GM18909 (cell line): ENCODE measurements at regions not wholly inside any gene's neighbourhood (a gene's known extent, or its start where the extent isn't known, plus 50 kb on each side); places are given as distances from the start of the nearest gene placed in this dataset.

Experiments used
- ATAC-seq: cut with Tn5 transposase; IDR thresholded peaks from one replicate; pipeline ENCODE4 v1.9.1; 2021; ENCODE audit warnings: mild to moderate bottlenecking; ENCODE audit not compliant: unreplicated experiment, poor library complexity

DNA sequence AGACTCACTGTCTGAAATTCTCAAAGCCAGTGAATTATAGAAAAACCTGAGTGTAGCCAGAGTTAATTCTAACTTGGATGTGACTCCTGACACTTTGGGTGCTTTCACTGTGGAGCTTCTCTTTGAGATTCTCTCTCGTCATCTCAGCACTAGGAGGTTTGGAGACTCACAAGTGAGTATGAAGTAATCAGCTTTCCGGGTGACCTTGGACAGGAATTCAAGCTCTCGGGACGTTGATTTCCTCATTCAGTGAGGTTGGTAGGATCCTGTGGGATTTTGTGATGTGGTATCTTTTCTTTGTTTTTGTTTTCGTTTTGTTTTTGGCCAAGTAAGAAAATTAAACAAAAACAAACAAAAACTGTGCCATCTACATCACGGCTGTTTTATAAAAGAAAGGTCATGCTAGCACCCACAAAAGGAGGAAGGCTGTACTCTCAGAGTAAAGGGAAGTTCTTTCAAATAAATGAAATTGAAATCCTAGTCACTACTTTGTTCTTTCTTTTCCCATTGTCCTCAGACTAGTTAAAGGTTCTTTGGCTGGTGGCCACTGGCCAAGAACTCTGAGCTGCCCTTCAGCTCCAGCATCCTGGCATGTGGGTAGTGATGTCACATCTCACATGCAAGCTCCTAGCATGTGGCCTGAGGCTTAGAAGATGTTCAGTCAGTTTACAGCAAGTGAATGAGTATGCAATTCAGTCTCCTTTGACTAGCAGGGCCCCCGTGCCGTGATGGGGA, 263.3 kb upstream of the TPM1 start:
- no peak for ATAC-seq

DNA sequence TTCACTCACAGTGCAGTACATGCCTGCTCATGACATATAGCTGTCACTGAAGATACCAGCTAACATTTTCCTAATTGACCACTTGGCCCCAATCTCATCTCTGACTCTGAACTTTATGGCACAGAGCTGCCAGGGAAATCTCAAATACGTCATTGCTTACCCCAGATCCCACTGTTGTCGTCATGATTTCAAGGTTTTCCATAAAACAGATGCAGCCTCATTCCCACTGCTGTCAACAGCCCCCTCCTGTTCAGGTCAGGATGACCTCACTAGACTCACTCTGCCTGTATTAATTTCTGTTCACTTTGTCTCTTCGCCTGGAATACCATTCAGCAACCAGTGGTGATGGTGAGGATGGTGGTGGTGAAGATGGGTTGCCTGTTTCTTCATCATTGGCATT, 262.6 kb upstream of the TPM1 start:
- no peak for ATAC-seq

DNA sequence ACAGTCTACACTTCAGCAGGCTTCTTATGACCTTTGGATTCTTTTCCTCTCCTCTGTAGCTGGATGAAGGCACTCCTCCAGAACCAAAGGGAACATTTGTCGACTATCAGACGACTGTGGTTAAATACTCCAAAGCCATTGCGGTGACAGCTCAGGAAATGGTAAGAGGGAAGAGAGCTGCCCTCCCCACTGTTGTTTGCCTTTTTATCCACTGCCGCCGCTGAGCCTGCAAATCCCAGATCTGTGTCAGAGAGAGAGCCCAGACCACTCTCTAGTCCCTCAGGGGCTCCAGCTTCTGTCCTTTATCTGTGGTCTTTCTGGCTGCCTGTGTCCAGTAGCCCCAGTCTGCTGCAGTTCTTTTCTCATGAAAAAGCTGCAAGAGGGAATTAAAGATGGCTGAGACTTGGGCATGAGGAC, 261.5 kb upstream of the TPM1 start:
- ATAC-seq: no peak

DNA sequence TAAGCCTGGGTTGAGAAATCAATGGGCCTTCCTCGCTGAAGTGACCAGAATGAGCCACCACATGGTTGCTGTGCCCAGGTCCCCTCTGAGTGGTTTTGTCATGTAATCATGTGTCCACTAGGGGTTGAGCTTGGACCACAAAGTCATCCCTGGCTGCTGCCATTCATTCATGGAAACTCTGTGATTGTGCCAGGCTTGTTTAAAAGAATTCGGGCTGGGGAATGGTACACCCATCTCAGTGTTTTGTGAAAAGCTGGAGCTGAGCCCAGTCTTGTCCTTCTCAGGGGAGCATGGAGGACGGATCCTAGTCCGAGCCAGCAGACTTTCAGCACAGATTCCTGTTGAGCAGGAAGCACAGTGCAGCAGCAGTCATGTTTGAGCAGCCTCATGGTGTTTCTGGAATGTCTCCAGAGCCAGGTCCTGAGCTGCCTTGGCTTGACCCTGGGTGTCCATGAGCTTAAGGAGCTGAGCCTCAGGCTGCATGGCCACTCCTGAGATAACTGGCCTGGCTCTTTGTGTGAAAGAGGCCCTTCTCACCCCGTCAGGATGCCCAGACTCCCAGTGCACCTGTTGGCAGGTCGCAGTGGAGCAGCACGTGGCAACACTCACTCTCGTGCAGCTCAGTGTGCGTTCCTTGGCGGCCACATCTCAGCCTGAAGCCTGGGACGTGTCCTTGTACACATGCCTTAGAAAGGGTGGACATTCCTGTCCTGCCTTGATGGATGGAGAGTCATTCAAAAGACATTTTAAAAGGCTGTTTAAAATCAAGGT, 260.3 kb upstream of the TPM1 start:
- ATAC-seq: no peak

DNA sequence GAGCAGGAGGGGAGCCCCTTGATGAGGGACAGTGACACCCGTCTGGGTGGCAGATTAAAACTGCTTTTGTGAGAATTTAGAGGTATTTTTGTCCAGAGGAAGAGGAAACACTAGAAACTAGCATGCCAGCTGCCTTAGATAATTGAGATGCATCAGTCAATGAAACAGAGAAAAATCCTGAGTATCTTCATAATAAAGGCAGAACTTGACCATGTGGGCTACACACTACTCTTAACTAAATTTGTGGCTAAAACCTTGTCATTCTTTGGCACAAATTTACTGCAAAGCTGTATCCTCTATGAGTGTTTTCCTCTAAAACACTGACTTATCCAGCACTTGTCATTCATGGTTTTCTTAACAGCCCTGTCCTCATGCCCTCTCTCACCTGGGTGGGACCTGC, 259.7 kb upstream of the TPM1 start:
- no peak for ATAC-seq

DNA sequence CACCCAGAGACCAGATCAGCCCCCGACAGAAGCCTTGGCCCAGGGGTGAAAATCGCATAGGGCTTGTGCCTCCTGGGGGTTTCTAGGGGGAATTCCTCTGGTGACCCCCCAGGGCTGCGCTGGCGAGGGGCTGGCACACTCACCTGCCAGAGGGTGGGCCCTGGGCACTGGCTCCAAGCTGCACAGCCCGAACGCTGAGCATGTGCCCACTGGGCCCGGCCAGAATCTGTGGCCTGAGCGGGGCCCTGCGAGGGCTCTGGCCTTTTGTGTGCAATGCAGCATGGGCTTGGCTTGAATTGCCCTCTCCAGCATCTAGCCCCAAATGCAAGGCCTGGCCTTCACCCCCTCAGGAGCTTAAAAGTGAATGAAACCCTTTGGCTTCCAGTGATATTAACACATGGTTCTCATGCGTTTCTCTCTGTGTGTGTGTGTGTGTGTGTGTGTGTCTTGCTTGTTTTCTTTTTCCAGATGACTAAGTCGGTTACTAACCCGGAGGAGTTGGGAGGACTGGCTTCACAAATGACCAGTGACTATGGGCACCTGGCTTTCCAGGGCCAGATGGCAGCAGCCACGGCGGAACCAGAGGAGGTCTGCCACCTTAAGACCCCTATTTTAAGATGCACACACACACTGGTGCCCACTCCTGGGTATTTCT, 259.1 kb upstream of the TPM1 start:
- ATAC-seq: no peak

DNA sequence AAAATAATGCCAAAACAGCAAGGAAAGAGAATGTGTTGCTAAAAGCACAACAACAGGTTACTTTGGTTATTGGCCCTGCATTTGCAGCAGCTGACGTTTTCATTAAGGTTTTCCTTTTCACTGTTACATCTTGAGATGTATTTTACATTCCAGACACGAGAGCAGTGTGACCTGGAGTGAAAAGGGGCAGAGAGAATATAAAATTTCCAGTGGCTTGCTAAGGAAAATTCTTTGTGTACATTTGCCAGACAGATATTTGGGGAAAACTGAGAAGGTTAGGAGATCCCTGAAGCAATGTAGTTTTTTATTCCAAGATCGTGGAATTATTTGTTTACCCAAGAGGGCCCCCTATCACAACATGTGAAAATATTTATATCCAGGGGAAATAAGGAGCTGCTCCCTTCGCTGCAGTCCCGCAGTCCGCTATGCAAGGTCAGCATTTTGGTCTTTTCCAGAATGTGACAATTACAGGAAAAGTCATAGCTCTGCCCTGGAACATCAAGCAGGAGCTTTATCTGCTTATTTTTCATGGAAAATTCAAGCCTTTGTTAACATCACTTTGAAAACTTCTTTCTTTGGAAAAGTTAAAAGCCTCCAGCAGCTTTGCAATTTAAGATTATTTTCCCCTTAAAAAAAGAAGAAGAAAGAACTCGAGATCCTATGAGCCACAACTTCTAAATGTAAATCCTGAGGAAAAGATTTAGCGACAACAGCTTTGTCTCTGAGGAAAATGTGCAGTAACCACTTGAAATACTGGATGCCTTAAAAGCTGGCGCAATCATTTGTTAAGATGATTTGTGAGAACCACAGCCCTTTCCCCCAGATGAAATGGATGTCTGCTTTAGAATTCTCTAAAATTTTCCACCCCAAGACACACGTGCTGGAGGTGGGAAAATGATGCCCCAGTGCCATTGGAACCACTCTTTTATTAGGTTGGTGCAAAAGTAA, 256.4 kb upstream of the TPM1 start:
- no peak for ATAC-seq

DNA sequence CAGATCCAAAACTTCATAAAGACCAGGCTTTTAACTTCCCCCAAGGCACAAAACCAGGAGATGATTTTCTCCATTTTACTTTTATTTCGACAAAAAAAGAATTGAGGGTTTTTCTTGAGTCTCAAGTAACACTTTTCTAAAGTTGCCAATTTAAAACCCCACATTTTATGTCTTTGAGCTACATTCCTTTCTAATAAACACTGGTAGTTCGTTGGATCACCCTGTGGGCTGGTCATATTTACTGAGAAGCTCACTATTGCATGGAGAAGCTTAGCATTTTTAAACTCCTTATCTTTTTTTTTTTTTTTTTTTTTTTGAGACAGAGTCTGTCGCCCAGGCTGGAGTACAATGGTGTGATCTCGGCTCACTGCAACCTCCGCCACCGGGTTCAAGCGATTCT, 255.1 kb upstream of the TPM1 start:
- no peak for ATAC-seq

DNA sequence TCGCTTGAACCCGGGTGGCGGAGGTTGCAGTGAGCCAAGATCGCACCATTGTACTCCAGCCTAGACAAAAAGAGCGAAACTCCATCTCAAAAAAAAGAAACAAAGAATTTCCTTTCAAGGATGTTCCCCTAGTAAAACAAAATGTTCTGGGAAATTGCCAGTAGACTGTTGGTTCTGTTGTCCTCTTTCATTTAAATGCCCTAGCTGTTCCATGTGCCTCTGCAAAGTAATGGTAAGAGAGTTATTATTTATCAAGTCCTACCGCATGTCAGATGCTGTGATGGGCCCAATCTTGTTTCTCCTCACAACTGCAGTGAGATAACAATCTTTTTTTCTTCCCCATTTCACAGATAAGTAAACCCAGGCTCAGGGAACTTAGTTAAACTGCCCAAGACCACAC, 254.3 kb upstream of the TPM1 start:
- ATAC-seq: no peak

DNA sequence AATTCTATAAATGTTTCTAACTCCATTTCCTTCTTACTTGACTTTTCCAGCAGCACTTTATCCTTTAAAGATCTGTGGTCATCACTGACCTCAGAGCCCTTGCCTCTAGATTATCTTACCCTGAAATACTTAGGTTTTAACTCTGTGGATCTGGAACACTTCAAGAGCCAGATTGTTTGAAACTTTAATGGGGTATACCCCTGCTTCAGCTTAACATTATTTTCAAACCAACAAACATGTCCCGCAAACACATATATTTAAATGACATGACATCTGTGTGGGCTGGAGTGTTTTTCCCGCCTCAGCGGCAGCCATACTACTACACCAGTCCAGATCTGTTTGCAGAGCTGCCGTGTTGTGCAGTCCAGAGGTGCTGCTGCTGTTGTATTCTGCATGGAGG, 252.0 kb upstream of the TPM1 start:
- ATAC-seq: no peak

DNA sequence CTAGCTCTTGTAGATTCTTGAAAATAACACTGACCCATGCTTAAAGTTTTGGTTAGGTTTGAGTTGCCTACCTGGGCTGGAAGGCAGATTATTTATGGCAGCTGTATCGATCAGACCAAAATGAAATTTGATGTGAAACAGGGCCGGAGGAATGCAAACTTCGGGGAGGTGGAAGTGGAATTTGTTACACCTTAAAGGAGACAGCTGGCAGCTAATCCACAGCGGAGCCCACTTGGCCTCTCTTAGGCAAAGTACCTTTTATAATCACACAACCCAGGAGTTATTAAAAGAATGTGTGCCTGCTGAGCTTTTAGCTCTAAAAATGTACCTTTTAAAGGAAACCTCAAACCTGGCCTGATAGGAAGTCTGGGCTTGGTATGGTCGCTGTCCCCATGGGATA, 250.9 kb upstream of the TPM1 start:
- no peak for ATAC-seq

DNA sequence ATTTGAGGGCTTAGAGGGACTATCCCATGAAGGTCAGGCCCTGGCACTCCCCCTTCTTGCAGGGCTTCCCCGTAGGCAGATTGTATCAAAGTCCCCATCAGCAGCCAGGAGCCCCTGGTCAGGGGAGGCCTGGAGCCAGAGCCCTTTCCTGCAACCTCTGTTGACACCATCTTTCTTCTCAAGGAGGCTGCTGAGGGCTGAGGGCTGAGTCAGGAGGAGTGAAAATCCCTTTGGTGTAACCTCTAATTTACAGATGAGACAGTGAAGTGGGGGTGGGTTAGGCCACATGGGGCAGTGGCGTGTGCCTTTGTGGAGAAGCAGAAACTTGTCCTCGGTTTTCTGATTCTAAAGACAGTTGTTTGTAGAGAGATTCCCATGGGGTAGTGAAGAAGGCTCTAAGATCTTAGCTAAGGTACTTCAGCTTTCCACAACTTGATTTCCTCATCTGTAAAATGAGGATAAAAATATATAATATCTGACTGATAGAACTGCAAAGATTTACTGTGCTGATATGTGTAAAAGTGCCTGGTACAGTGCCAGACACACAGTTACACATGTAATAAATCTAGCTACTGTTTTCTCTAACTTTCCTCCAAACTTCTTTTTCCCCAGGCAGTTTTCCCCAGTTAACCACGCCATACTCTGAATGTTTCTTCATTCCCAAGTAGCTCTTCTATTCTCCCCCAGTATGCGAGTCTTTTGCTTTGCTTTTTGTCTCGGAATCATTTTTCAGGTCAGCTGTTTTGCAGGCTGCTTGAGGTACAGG, 249.4 kb upstream of the TPM1 start:
- no peak for ATAC-seq

DNA sequence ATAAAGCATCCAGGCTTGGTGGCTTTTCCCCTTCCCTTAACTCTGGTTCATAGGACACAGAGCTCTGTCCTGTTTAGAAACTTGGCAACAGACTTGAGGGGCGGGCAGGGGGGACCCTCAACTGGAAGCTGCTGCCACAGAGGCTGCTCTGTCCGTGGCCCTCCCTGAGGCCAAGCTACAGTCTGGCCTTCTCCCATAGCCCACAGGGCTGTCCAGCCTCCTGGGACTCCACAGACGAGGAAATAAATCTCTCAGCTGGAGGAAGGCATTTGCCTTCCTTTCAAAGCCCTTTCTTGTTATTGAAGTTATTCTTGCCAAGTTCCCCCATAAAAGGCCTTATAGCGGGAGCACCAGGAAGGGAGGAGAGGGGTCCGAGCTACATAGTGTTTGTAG, 248.8 kb upstream of the TPM1 start:
- ATAC-seq: no peak

DNA sequence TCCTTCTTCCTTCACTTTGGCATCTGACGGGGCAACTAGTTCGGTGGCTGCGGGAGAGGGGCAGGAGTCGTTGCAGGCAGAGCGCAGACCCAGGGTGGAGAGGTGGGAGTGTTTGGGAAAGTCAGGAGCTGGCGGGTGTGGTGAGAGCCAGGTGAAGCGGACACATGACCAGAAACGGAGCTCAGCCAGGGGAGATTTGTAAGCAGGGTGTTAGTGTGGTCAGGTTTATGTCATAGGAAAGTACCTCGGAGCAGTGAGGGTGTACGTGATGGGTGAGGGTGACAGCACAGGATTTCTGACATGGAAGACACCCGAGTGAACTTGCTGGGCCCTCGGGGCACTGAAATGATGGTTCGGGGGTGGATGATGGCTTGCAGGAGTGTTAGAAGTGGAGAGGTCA, 247.4 kb upstream of the TPM1 start:
- ATAC-seq: no peak

DNA sequence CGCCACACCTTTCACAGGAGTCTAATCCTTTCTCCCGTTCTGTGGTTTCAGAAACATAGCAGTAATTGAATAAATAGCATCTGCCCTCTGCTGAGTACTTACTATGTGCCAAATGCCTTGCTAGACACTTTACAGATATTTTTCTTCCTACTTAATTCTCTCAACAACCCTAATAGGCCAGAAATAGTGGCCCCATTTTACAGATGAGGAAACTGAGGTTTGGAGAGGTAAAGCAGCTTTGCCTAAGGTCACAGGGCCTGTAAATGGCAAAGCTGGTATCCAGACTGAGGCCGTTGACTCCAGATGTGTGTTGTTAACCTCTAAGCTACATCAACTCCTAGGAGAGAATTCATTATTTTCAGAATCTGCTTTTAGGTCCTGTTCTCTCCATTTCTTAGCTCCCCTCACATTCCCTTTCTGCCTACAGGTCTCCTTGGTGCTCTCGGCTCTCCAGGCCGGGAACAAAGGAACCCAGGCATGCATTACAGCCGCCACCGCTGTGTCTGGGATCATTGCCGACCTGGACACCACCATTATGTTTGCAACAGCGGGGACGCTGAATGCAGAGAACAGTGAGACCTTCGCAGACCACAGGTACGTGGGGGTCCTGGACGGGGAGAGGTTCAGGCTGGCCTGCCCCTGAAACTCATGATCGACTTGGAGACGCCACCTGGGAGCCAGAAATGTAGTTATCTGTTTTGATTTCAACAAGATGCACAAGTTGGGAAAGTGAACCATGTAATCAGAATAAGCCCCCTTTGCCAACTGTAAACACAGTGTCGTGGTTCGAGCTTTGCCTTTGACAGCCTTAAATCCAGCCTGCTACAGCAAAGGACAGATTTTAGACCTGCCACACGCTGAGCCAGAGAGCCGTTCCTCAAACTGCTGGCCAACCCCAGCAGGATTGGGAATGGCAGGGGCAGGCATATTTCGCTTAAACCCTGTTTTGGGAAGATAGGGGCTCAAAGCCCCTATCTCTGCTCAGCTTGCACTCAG, 246.5 kb upstream of the TPM1 start:
- no peak for ATAC-seq

DNA sequence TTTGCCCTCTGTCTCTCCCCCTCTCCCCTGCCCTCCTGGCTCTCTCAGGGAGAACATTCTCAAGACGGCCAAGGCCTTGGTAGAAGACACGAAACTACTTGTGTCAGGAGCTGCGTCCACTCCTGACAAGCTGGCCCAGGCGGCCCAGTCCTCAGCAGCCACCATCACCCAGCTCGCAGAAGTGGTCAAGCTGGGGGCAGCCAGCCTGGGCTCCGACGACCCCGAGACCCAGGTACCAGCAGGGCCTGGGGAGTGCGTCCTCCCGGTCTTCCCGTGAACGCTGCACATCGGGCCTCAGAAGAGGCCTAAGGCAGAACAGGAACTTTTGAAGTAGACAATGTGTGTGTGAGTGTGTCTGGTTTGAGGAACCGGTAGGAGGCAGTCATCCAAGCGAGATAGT, 245.4 kb upstream of the TPM1 start:
- ATAC-seq: no peak

DNA sequence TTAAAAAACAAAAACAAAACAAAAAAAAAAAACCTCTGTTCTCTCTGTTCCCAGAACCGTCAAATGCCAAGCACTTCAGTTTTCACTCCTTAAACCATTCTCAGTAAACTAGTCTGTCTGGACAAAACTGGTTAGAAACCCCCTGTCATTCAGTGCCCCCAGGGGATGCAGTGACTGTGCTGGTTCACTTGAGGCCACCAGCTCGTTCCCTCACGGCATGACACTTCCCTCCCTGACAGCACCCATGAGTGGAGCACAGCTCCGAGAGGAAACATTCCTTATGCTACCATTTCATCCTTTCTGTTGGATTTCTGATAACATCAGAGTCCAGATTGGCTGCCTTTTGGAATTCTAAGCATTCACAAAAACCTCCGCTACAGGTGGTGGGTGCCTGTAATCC, 244.0 kb upstream of the TPM1 start:
- no peak for ATAC-seq

DNA sequence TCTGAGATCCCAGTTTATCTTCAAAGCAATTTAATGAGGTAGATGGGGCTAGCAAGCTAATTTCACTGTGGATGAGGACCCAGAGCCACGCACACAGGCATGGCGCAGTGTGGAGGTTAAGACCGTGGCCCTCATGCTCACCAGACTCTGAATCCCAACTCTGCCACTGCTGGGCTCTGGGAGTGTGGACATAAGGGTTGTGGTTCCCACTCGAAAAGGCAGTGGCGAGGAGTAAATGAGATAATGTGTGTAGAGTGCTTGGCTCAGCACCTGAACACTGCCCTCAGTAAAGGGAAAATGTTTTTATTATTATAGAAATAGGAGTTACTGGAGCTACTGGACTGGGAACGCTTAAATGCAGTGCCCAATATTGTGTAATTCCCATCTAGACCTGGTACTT, 243.5 kb upstream of the TPM1 start:
- ATAC-seq: no peak

DNA sequence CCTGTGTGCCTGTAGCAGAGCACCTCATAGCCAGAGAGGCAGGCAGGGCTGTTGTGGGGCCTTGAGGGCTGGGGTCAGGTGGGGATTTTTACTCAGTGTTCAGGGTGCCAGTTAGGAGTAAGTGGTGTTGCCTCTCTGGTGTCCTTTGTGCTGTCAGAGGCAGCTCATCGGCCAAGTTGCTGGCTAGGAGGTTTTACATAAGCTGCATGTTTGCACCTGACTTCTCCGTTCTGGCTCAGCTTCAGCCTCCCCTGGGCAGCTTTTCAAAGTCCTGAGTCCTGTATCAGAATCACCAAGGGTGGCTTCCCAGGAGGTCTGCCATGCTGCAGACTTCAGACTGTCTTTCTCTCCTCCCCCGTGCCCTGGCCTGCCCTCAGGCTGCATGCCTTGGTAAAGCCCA, 242.6 kb upstream of the TPM1 start:
- ATAC-seq: no peak
